HepG2 (cell line): ENCODE measurements at regions not wholly inside any gene's neighbourhood (a gene's known extent, or its start where the extent isn't known, plus 50 kb on each side); places are given as distances from the start of the nearest gene placed in this dataset.

Source experiments
- ATAC-seq: fragments of 200-7000 bp; cut with Tn5 transposase; 3 replicates; pipeline ENCODE4 v1.9.1; 2020; ENCODE audit warnings: mild to moderate bottlenecking, moderate library complexity
- BruUV-seq: library from RNA; stranded (reverse); fragments of 400-500 nt; replicated peaks from 2 replicates; lab custom pipeline; 2021; lab: Mats Ljungman, UMichigan
- CTCF ChIA-PET: fragments of 300-600 bp; formaldehyde crosslinking; extraction: SDS; loops from one replicate; lab custom pipeline; 2021; ENCODE audit warnings: low total read pairs, inconsistent platforms, low intra/inter-chr PET ratio; lab: Yijun Ruan, JAX
- POLR2A ChIA-PET: fragments of 350-600 bp; sonication (Branson Sonifier 250); formaldehyde crosslinking; loops from one replicate; lab custom pipeline; 2020; ENCODE audit warnings: antibody characterized with exemption, inconsistent platforms; lab: Yijun Ruan, JAX
- DNase-seq: peaks from one replicate; pipeline ENCODE4 v3.0.0-alpha.2; 2015; ENCODE audit warnings: low spot score
- FAIRE-seq: peaks from 3 replicates; lab custom pipeline; 2011; peaks lifted over from hg19 to GRCh38; lab: Jason Lieb, UNC
- H2AFZ ChIP-seq: one replicate; pipeline ENCODE4 v1.6.1; 2011; ENCODE audit warnings: low read length, inconsistent platforms
- H3K27ac ChIP-seq: fragments of 300-600 bp; 3 replicates; pipeline ENCODE4 v1.8.0; 2011; ENCODE audit warnings: mixed run types, mild to moderate bottlenecking, mixed read lengths, low read length, inconsistent platforms; ENCODE audit not compliant: insufficient read depth; ENCODE audit errors: extremely low read length
- H3K27me3 ChIP-seq, 2 experiments: fragments of 200-600 bp in 1 of 2; 2 replicates in 1 of 2; 3 replicates in 1 of 2; pipeline versions ENCODE4 v1.6.0 to v1.8.0; 2011; ENCODE audit warnings: low read length in 2 of 2, mild to moderate bottlenecking in 2 of 2, moderate library complexity in 2 of 2, inconsistent platforms in 1 of 2; ENCODE audit not compliant: insufficient read depth in 2 of 2, control insufficient read depth in 1 of 2
- H3K36me3 ChIP-seq, 2 experiments: fragments of 200-600 bp in 1 of 2; replicated peaks in 1 of 2; 2 replicates in 1 of 2; 3 replicates in 1 of 2; pipeline versions ENCODE4 v1.5.1 to v1.8.0; 2011; ENCODE audit warnings: low read length in 2 of 2, inconsistent platforms in 1 of 2; ENCODE audit not compliant: insufficient read depth in 2 of 2, control insufficient read depth in 1 of 2
- H3K4me1 ChIP-seq: 2 replicates; pipeline ENCODE4 v1.5.1; 2012; ENCODE audit warnings: low read length, inconsistent platforms; ENCODE audit not compliant: insufficient read depth
- H3K4me2 ChIP-seq: 2 replicates; pipeline ENCODE4 v1.6.0; 2011; ENCODE audit warnings: low read depth, low read length, inconsistent platforms
- H3K4me3 ChIP-seq, 3 experiments: fragments of 200-600 bp in 1 of 3; sonication (generic), shearing (Covaris generic) in 1 of 3; replicated peaks in 1 of 3; 2 replicates each; pipeline ENCODE4 v1.5.1; 2011 to 2016; ENCODE audit warnings: low read length in 3 of 3, inconsistent platforms in 2 of 3, low read depth in 2 of 3, mild to moderate bottlenecking in 2 of 3, control low read depth in 1 of 3, mixed read lengths in 1 of 3; ENCODE audit not compliant: insufficient read depth in 1 of 3
- H3K79me2 ChIP-seq: one replicate; pipeline ENCODE4 v1.6.1; 2011; ENCODE audit warnings: low read length, inconsistent platforms; ENCODE audit not compliant: insufficient read depth
- H3K9ac ChIP-seq: 2 replicates; pipeline ENCODE4 v1.6.0; 2011; ENCODE audit warnings: mild to moderate bottlenecking, low read depth, low read length, inconsistent platforms; ENCODE audit not compliant: insufficient read depth
- H3K9me3 ChIP-seq: 2 replicates; pipeline ENCODE4 v1.5.1; 2012; ENCODE audit warnings: mild to moderate bottlenecking, low read length
- H4K20me1 ChIP-seq: 2 replicates; pipeline ENCODE4 v1.6.0; 2011; ENCODE audit warnings: inconsistent platforms, mild to moderate bottlenecking, low read length, moderate library complexity; ENCODE audit not compliant: insufficient read depth
- BORCS8-MEF2B ChIP-seq: sonication (generic); formaldehyde crosslinking; IDR thresholded peaks from 2 replicates; pipeline ENCODE4 v1.8.0; 2022; ENCODE audit warnings: mild to moderate bottlenecking, missing genetic modification reagents
- RBFOX2 ChIP-seq: fragments of 200-400 bp; formaldehyde crosslinking; IDR thresholded peaks from 2 replicates; pipeline ENCODE4 v1.6.1; 2017; ENCODE audit warnings: low read depth, mild to moderate bottlenecking, low read length
- SALL2 ChIP-seq: sonication (generic); formaldehyde crosslinking; IDR thresholded peaks from 2 replicates; pipeline ENCODE4 v1.8.1; 2023; ENCODE audit warnings: mild to moderate bottlenecking, missing genetic modification reagents, inconsistent platforms
- SMAD9 ChIP-seq: sonication (generic); formaldehyde crosslinking; IDR thresholded peaks from 2 replicates; pipeline ENCODE4 v1.5.1; 2020; ENCODE audit warnings: mild to moderate bottlenecking, missing genetic modification reagents
- TCF7 ChIP-seq: sonication (generic); IDR thresholded peaks from 2 replicates; pipeline ENCODE4 v1.6.1; 2016; ENCODE audit warnings: antibody characterized with exemption, low read depth
- XRCC5 ChIP-seq: fragments of 200-400 bp; formaldehyde crosslinking; optimal IDR thresholded peaks from 2 replicates; pipeline ENCODE3; 2017; ENCODE audit warnings: mild to moderate bottlenecking, low read length
- ZNF329 ChIP-seq: sonication (generic); formaldehyde crosslinking; IDR thresholded peaks from 2 replicates; pipeline ENCODE4 v1.9.0; 2021; ENCODE audit warnings: low read depth, mild to moderate bottlenecking, missing genetic modification reagents
- ZNF562 ChIP-seq: sonication (generic); formaldehyde crosslinking; IDR thresholded peaks from 2 replicates; pipeline ENCODE4 v1.8.0; 2022; ENCODE audit warnings: missing genetic modification reagents, borderline replicate concordance
- ZNF570 ChIP-seq: sonication (generic); formaldehyde crosslinking; IDR thresholded peaks from 2 replicates; pipeline ENCODE4 v1.4.0; 2020; ENCODE audit warnings: mild to moderate bottlenecking, missing genetic modification reagents, borderline replicate concordance
- ZNF678 ChIP-seq: sonication (generic); formaldehyde crosslinking; IDR thresholded peaks from 2 replicates; pipeline ENCODE4 v1.4.0; 2020; ENCODE audit warnings: mild to moderate bottlenecking, missing genetic modification reagents
- WGBS: methylation state at CpG from one replicate; pipeline ENCODE4 v1.1.6; 2017; ENCODE audit warnings: low lambda C conversion rate; 5-methylcytosine and 5-hydroxymethylcytosine counted together
- in situ Hi-C: cut with HindIII; loops from 2 replicates; pipeline ENCODE4 v1.10.0; 2017; ENCODE audit warnings: low pct_unique_long_range_greater_than_20kb; ENCODE audit not compliant: extremely low pct_ligation_motif_present
- intact Hi-C: fragments of 100-400 bp; cut with micrococcal nuclease; formaldehyde crosslinking; loops from one replicate; pipeline ENCODE4 v1.10.0; 2022; ENCODE audit not compliant: unreplicated experiment
- TF ChIP-seq, protein P1 (sequence below): sonication (generic); formaldehyde crosslinking; IDR thresholded peaks from 2 replicates; pipeline ENCODE4 v1.5.0; 2020; ENCODE audit warnings: mild to moderate bottlenecking, missing genetic modification reagents
- TF ChIP-seq, protein P2 (sequence below): sonication (generic); formaldehyde crosslinking; IDR thresholded peaks from 2 replicates; pipeline ENCODE4 v1.8.0; 2022; ENCODE audit warnings: mild to moderate bottlenecking, missing genetic modification reagents, borderline replicate concordance
- TF ChIP-seq, protein P3 (sequence below), 2 experiments: sonication (generic) in 1 of 2; formaldehyde crosslinking in 1 of 2; IDR thresholded peaks; 2 replicates each; pipeline versions ENCODE4 v1.4.0 to v1.6.1; 2016 to 2020; ENCODE audit warnings: borderline replicate concordance in 1 of 2, low read depth in 1 of 2, mild to moderate bottlenecking in 1 of 2, missing genetic modification reagents in 1 of 2

DNA sequence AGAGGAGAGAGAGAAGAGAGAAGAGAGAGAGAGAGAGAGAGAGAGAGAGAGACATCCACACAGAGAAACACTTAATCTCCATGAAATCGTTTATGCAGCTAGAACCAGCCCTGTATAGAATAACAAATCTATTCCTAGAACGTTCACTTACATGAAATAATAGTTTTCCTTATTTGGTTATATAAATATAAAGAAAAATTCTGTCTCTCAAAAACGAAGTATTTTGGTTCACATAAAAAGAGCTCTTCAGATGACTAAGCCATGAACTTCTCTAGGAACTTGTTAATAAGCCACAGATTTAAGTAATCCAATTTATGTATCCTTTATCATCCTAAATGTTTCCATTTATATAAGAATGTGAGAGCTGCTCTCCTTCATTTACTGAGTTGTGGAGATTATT, 1315.1 kb upstream of the PCDH7 start:
- Histone ChIP-seq H3K79me2 (no peaks in the 10 kb centered on the region), H3K36me3 (no peaks in the 10 kb centered on the region), H3K9me3 (peaks cover 74% of the 10 kb centered on the region), H3K9ac (no peak overlapping the region), H3K27me3 (no peaks in the 10 kb centered on the region), H3K4me2 (no peak overlapping the region), H4K20me1 (no peaks in the 10 kb centered on the region), H3K4me3 (no peak overlapping the region), H2AFZ (no peak overlapping the region), H3K27ac (no peak overlapping the region), H3K4me1 (no peaks in the 10 kb centered on the region)
- ATAC-seq, result no peak
- ChIA-PET POLR2A (no interaction called here), CTCF (no interaction called here)
- FAIRE-seq, result no peak
- no peak for DNase-seq
- TF ChIP-seq SALL2 (CRISPR knock-in tag) (no peak), TCF7 (no peak), BORCS8-MEF2B (CRISPR knock-in tag) (no peak), SMAD9 (no peak), ZNF329 (no peak)
- TF ChIP-seq, protein P1, sequence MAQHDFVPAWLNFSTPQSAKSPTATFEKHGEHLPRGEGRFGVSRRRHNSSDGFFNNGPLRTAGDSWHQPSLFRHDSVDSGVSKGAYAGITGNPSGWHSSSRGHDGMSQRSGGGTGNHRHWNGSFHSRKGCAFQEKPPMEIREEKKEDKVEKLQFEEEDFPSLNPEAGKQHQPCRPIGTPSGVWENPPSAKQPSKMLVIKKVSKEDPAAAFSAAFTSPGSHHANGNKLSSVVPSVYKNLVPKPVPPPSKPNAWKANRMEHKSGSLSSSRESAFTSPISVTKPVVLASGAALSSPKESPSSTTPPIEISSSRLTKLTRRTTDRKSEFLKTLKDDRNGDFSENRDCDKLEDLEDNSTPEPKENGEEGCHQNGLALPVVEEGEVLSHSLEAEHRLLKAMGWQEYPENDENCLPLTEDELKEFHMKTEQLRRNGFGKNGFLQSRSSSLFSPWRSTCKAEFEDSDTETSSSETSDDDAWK, result no peak
- BruUV-seq, result no TSS peak
- in situ Hi-C loops, result no loop called here
- WGBS, result 4% methylated on average over 3 of the region's 3 CpGs
- intact Hi-C loops, result no loop called here

DNA sequence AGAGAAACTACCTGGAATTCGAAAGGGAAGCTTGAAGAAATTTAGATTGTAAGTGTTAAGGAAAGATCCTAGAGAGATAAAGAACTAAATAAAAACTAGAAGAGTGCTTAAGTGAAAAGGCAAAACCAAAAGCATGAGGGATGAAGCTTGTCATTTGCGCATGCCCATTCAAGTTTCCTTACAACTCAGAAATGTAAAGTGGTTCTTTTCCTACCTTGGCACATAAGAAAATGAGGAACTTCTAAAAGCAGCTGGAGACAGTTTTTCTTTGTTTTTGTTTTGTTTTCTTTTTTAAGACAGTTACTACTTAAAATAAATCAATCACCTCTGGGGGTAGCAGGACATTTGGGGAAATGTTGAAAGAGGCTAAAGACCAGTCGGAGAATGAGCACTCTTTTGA, 1304.4 kb upstream of the PCDH7 start:
- no peak overlapping the region for H3K4me3 ChIP-seq
- ChIA-PET POLR2A (no interaction called here), CTCF (no interaction called here)
- no peaks in the 10 kb centered on the region for H3K27me3 ChIP-seq
- H3K4me2 ChIP-seq, result no peak overlapping the region
- in situ Hi-C loops (no loop called here), intact Hi-C loops (no loop called here)
- H3K9ac ChIP-seq, result no peak overlapping the region
- H3K4me1 ChIP-seq, result no peaks in the 10 kb centered on the region
- 18% methylated on average over 3 of the region's 3 CpGs for WGBS
- H3K27ac ChIP-seq, result no peak overlapping the region
- DNase-seq, result no peak
- H3K79me2 ChIP-seq, result no peaks in the 10 kb centered on the region
- no peak for ATAC-seq
- H3K36me3 ChIP-seq, result no peaks in the 10 kb centered on the region
- no peaks in the 10 kb centered on the region for H4K20me1 ChIP-seq
- peaks cover 51% of the 10 kb centered on the region for H3K9me3 ChIP-seq
- BruUV-seq, result no TSS peak
- FAIRE-seq, result no peak
- H2AFZ ChIP-seq, result no peak overlapping the region
- TF ChIP-seq, protein P2, sequence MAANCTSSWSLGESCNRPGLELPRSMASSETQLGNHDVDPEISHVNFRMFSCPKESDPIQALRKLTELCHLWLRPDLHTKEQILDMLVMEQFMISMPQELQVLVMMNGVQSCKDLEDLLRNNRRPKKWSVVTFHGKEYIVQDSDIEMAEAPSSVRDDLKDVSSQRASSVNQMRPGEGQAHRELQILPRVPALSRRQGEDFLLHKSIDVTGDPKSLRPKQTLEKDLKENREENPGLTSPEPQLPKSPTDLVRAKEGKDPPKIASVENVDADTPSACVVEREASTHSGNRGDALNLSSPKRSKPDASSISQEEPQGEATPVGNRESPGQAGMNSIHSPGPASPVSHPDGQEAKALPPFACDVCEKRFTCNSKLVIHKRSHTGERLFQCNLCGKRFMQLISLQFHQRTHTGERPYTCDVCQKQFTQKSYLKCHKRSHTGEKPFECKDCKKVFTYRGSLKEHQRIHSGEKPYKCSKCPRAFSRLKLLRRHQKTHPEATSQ (CRISPR knock-in tag), result no peak
- TF ChIP-seq, protein P3, sequence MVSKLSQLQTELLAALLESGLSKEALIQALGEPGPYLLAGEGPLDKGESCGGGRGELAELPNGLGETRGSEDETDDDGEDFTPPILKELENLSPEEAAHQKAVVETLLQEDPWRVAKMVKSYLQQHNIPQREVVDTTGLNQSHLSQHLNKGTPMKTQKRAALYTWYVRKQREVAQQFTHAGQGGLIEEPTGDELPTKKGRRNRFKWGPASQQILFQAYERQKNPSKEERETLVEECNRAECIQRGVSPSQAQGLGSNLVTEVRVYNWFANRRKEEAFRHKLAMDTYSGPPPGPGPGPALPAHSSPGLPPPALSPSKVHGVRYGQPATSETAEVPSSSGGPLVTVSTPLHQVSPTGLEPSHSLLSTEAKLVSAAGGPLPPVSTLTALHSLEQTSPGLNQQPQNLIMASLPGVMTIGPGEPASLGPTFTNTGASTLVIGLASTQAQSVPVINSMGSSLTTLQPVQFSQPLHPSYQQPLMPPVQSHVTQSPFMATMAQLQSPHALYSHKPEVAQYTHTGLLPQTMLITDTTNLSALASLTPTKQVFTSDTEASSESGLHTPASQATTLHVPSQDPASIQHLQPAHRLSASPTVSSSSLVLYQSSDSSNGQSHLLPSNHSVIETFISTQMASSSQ (IDR thresholded peaks at IDR 0.05; ENCODE audit: low read depth), result no peak
- TF ChIP-seq, protein P3 (CRISPR knock-in tag; IDR thresholded peaks at IDR 0.05; ENCODE audit: borderline replicate concordance), result no peak
- no peak for TF ChIP-seq RBFOX2
- no peak for TF ChIP-seq ZNF562 (CRISPR knock-in tag)
- no peak for TF ChIP-seq XRCC5
- no peak for TF ChIP-seq ZNF570 (CRISPR knock-in tag)
- no peak for TF ChIP-seq ZNF678 (CRISPR knock-in tag)
